Activated naive CD8-positive, alpha-beta T cell treated with anti-CD3 and anti-CD28 coated beads, Interleukin-2, amount 50 U/mL, for 24 hours (primary cell): ENCODE measurements at regions not wholly inside any gene's neighbourhood (a gene's known extent, or its start where the extent isn't known, plus 50 kb on each side); places are given as distances from the start of the nearest gene placed in this dataset.
"Not testable (repeated sequence)": the region's sequence is repeated elsewhere in the genome, so short reads cannot be mapped to it uniquely, and the experiment has no call there.

ENCODE experiments used
- ATAC-seq: fragments of 150-1000 bp; cut with Tn5 transposase; one replicate; pipeline ENCODE4 v1.10.0; 2021
- DNase-seq: peaks from one replicate; pipeline ENCODE4 v3.0.0; 2021
- H3K27ac Mint-ChIP-seq: one replicate; pipeline ENCODE4 v1.8.0; 2021; ENCODE audit warnings: mild to moderate bottlenecking, mixed read lengths
- H3K27me3 Mint-ChIP-seq: one replicate; pipeline ENCODE4 v1.8.0; 2021; ENCODE audit warnings: mixed read lengths
- H3K36me3 Mint-ChIP-seq: one replicate; pipeline ENCODE4 v1.8.0; 2021; ENCODE audit warnings: low read depth, mixed read lengths
- H3K4me1 Mint-ChIP-seq: one replicate; pipeline ENCODE4 v1.8.0; 2021; ENCODE audit warnings: mixed read lengths
- H3K4me3 Mint-ChIP-seq: one replicate; pipeline ENCODE4 v1.8.0; 2021; ENCODE audit warnings: mild to moderate bottlenecking, moderate library complexity, mixed read lengths
- H3K9me3 Mint-ChIP-seq: one replicate; pipeline ENCODE4 v1.8.0; 2021; ENCODE audit warnings: mixed read lengths

DNA sequence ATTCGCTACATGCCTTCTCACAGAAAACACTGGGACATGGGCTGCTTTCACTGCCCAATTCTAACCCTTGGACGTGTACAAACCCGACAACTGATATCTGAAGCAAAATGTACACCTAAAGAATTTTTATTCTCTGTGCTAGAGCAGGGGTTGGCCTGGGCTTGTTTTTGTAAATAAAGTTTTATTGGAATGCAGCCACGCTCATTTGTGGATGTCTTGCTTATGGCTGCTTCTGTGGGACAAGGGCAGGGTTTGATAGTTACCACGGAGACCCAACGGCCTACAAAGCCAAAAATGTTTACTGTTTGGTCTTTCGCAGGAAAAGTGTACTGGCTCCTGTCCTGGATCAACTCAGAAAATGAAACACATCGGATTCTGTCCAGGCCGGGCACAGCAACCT is 58.1 kb upstream of the APCDD1L start:
- no peaks in the 10 kb centered on the region for H3K4me1 Mint-ChIP-seq

DNA sequence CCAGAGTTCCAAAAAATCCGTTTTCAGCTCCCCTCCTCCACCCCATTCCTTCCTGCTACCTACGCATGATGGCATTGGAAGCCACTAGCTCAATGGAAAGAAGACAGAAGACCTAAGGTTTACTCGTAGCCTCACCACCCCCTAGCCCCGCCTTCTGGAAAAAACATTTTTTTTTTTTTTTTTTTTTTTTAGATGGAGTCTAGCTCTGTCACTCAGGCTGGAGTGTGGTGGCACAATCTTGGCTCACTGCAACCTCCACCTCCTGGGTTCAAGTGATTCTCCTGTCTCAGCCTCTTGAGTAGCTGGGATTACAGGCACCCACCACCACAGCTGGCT is 57.2 kb upstream of the APCDD1L start:
- H3K4me3 Mint-ChIP-seq, H3K27me3 Mint-ChIP-seq, H3K4me1 Mint-ChIP-seq, H3K9me3 Mint-ChIP-seq, H3K36me3 Mint-ChIP-seq, ATAC-seq, H3K27ac Mint-ChIP-seq, DNase-seq: not testable (repeated sequence)

More for the DNA sequence above, 58.1 kb upstream of the APCDD1L start:
- Mint-ChIP-seq H3K27ac (no peak overlapping the region), H3K9me3 (no peaks in the 10 kb centered on the region), H3K36me3 (no peaks in the 10 kb centered on the region), H3K27me3 (peaks cover 6% of the 10 kb centered on the region), H3K4me3 (no peak overlapping the region)
- ATAC-seq = no peak
- no peak for DNase-seq

DNA sequence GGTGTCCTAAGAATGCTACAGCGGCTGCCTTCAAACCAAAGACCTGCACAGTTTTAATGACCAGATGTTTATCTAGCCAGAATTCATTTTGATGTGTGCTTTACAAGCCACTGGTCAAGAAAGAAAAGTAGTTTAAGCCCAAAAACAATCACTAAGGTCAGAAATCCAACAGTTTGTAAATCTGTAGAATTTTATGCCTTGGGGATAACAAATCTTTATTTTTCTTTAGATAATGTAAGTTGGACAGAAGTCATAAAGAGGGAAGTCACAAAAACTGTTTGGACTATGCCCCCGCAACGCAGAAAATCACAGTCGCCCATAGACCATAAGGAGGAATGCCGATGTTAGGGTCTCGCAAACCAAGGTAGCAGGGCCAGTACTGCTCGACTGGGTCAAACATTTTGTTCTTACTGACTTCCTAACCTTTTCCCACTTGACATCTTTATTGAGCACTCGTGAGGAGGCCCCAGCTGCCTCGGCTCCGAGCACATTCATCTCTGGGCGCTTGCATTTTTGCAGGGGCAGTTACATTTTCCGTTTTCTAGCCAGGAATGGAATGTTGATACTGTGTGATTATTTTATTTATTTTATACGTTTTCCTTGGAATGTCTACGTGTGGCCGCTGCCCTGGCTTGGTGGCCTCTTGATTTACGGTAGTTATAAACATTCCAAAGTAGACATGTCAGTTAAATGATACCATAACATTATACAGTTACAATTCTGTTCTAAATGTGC is 56.7 kb upstream of the APCDD1L start:
- Mint-ChIP-seq H3K4me3 (no peak overlapping the region), H3K9me3 (no peaks in the 10 kb centered on the region), H3K4me1 (peaks cover 3% of the 10 kb centered on the region), H3K36me3 (no peaks in the 10 kb centered on the region), H3K27ac (no peak overlapping the region), H3K27me3 (peaks cover 2% of the 10 kb centered on the region)
- no peak for DNase-seq
- no peak for ATAC-seq

DNA sequence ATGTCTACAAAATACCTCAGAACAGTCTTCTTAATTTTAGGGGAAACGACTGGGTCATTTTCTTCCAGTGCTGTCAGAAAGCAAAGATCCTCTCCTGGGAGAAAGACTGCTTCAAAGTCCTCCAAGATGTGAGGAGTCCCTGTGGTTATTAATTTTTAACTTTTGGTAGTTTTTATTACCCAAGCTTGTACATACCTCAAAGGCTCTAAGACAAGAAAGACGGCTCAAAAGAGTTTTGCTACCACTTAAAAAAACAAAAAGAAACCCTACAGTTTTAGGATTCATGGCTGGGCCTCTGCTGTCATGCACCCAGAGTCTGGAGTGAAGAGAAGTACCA is 56.1 kb upstream of the APCDD1L start:
- DNase-seq = no peak
- Mint-ChIP-seq H3K4me3 (no peak overlapping the region), H3K27me3 (peaks cover 2% of the 10 kb centered on the region), H3K36me3 (no peaks in the 10 kb centered on the region), H3K4me1 (peaks cover 7% of the 10 kb centered on the region), H3K27ac (no peak overlapping the region), H3K9me3 (no peaks in the 10 kb centered on the region)
- no peak for ATAC-seq

DNA sequence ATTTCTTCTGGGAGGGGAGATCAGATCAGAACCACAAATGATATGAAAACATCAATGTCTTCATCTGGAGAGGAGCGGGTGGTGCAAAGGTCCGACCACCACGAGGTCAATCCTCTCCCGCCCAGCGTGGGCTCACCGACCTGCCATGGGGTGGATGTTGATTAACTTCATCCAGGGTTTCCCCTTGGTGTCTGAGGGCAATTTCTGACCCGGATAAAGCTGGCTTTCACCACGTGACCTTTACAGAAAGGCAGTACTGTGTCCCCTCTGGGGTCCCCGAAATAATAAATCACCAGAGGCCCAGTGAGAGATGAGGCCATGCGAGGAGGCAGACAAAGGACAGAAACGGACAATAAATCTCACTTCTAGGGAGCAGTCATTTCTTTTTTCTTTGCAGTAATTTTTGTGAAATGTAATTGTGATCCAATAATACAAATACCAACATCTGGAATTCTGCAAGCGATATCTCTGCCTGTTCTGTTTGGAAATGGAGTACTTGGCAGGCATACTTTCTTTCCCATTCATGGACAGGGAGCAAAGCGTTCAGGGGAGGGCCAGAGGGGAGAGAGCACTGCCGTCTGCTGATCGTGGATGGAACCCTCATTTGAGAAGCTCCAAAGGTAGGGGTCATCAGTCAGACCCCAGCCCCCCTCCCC is 55.1 kb upstream of the APCDD1L start:
- no peak for ATAC-seq
- H3K4me3 Mint-ChIP-seq = no peak overlapping the region
- peaks cover 7% of the 10 kb centered on the region for H3K4me1 Mint-ChIP-seq
- H3K27me3 Mint-ChIP-seq = peaks cover 2% of the 10 kb centered on the region
- no peaks in the 10 kb centered on the region for H3K9me3 Mint-ChIP-seq
- no peaks in the 10 kb centered on the region for H3K36me3 Mint-ChIP-seq
- no peak overlapping the region for H3K27ac Mint-ChIP-seq
- DNase-seq = no peak

DNA sequence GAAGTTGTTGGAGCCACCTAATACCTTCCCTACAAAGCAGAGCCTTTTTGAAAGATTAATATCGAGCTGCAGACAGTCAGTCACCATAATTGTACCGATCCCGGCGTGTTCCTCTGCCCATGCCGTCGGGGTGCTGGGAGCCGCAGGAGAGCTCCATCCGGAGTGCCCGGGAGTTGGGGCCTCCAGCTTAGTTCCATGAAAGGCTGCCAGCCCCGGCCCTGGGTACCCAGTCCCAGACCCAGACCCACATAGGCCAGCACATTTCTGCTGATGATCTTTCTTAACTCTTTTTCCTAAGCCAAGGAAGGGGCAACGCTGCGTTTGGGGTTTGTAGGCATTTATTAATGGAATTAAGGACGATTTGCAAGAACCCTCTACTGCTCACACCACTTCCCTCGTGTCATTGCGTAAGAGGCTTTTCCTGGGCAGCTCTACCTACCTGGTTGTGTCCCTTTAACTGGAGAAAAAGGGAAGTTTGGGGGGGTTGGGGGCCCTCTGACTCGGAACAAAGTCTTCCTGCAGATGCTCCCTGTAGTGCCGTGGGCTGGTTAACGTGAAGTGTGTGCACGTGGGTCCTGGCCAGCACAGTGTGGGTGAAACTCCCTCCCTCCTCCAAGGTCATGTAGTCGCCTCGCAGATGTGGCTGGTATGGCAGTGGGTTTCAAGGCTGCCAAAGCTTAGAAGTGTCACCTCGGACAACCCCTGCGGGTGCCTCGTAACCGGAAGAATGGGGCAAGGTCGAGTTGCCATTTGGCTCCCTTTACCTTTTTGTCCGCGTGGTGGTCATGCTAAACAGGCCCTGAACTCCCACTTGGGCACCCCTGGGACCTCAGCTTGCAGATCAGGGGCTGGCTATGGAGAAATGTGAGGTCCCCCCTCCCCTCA is 54.3 kb upstream of the APCDD1L start:
- DNase-seq (no peak), ATAC-seq (no peak)
- H3K27ac Mint-ChIP-seq = no peak overlapping the region
- no peak overlapping the region for H3K4me3 Mint-ChIP-seq
- peaks cover 2% of the 10 kb centered on the region for H3K27me3 Mint-ChIP-seq
- H3K36me3 Mint-ChIP-seq = no peaks in the 10 kb centered on the region
- no peaks in the 10 kb centered on the region for H3K9me3 Mint-ChIP-seq
- H3K4me1 Mint-ChIP-seq = peaks cover 7% of the 10 kb centered on the region

DNA sequence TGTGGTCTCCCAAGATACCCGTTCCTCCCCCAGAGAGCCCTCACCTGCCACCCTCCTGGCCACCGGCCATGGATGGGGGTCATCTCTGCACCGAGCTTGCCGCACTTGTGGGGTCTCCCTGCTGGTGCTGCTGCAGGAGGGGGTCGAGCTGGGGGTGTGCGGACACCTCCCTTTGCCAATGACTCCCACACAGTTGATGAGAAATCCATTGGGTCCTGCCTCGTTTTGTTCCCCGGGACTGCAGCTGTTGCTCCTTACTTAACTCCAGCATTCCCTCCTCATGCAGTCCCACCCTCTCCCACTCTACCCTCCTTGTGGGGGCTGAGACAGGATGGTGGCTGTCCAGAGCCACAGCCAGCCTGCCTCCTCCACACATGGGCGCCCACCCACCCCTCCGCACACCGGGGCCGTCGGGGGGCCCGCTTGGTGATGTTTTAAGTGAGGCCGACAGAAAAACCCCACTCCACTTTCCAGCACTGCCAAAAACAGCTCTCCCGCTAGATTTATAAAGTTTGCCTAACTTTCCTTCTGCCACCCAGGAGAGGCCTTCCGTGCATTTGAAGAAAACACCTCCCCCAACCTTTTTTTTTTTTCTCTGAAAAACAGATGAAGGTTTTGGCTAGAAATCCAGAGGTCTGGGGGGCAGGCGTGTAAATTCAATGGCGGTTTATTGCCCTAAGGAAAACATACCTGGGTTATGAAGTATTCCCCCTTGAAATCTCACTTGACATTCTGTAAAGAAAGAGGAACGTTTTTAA is 53.5 kb upstream of the APCDD1L start:
- Mint-ChIP-seq H3K4me1 (peaks cover 7% of the 10 kb centered on the region), H3K9me3 (peaks cover 1% of the 10 kb centered on the region)
- no peak for DNase-seq

DNA sequence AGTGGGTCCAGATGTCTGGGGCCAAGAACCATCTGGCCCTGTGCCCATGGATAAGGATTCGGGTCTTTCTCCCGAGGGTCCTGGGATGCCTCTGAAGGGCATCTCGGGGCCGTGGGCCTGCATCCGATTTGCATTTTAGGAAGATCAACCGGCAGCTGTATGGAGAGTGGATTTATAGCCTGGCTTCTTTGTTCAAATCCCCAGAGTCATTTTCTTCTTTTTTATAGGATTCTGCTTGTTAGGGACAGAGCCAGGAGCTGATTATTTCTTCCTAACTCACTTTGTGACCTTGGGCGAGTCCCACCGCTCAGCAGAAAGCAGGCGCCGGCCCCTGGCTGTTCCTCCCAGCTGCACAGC is 52.9 kb upstream of the APCDD1L start:
- ATAC-seq = no peak
- H3K27me3 Mint-ChIP-seq = peaks cover 2% of the 10 kb centered on the region
- H3K27ac Mint-ChIP-seq = no peak overlapping the region
- H3K4me3 Mint-ChIP-seq = no peak overlapping the region
- no peaks in the 10 kb centered on the region for H3K36me3 Mint-ChIP-seq
- no peak for DNase-seq
- peaks cover 5% of the 10 kb centered on the region for H3K9me3 Mint-ChIP-seq
- H3K4me1 Mint-ChIP-seq = peaks cover 7% of the 10 kb centered on the region

More for the DNA sequence above, 53.5 kb upstream of the APCDD1L start:
- H3K36me3 Mint-ChIP-seq = no peaks in the 10 kb centered on the region
- H3K4me3 Mint-ChIP-seq = no peak overlapping the region
- H3K27me3 Mint-ChIP-seq = peaks cover 2% of the 10 kb centered on the region
- no peak overlapping the region for H3K27ac Mint-ChIP-seq
- ATAC-seq = no peak

DNA sequence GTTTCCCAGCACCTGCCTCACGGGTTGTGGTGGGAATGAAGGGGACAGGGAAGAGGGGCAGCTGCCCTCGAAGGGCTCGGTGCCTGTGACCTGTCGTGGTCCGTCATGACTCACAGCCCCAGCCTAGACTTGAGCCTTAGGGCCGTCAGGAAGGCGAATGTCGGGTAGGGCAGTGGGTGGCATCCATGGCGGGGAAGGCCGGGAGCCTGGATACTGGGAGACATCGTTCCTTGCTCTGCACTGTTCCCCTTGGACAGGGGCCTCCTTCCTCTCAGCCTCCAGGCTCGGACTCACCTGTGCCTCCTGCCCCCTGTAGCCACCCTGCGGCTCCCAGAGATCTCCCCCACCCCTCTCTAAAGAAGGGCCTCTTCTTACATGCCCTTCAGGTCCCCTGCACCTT is 52.2 kb upstream of the APCDD1L start:
- Mint-ChIP-seq H3K36me3 (no peaks in the 10 kb centered on the region), H3K9me3 (peaks cover 5% of the 10 kb centered on the region), H3K4me1 (peaks cover 7% of the 10 kb centered on the region), H3K4me3 (no peak overlapping the region), H3K27ac (no peak overlapping the region), H3K27me3 (peaks cover 2% of the 10 kb centered on the region)
- no peak for ATAC-seq
- DNase-seq = no peak

DNA sequence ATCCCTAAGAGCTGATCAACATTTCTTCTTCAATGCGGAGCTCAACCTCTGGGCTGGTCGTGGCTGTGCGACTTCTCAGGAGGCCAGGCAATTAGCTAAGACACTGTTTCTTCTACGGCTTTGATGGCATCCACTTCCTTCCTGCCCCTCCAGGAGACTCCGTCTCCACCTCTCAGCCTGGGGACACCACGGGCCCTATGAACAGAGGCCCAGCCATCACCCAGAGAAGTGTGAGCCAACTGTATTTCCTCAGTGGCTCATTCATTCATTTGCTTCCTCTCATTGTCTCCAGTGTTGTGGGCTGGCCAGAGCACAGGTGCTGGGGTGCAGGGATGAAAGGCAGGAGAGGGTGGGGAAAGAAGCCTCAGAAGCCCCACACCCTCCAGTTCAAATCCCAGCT is 51.8 kb upstream of the APCDD1L start:
- no peak overlapping the region for H3K27ac Mint-ChIP-seq
- no peaks in the 10 kb centered on the region for H3K36me3 Mint-ChIP-seq
- H3K27me3 Mint-ChIP-seq = peaks cover 2% of the 10 kb centered on the region
- peak; percentile 15 for ATAC-seq
- peaks cover 7% of the 10 kb centered on the region for H3K4me1 Mint-ChIP-seq
- DNase-seq = no peak
- no peak overlapping the region for H3K4me3 Mint-ChIP-seq
- peaks cover 5% of the 10 kb centered on the region for H3K9me3 Mint-ChIP-seq

DNA sequence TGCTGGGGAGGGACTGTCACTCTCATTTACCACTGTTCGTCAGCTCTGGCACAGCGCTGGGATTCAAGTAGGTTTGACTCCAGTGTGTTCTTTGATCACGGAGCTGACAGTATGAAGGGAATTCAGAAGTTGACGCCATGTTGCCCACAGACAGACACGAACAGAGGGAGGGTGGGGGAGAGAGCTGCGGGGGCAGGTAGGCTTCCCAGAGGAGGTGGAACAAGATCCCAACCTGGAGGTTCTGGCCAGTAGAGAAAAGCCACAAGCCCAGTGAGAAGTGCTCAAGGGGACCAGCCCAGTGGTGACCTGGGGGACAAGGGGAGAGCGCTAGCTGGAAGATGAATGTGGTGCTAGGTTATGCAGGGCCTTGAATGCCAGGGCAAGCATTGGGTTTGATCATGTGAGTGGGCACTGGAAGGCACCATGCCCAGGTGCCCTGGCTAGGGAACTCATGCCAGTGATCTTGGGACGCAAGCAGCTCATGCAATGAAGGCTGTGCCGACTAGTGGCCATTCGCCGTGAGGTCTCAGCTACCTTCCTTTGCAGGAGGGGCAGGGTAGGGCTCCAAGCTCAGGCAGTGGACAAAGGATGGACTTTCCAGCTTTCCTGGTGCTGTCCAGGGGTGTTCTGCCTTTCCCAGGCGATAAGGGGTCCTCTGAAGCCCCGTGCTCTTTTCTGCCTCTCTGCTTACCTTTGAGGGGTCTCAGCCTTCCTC is 50.4 kb upstream of the APCDD1L start:
- Mint-ChIP-seq H3K27me3 (no peaks in the 10 kb centered on the region), H3K4me1 (peaks cover 7% of the 10 kb centered on the region), H3K36me3 (no peaks in the 10 kb centered on the region), H3K27ac (no peak overlapping the region), H3K4me3 (no peak overlapping the region), H3K9me3 (peaks cover 5% of the 10 kb centered on the region)
- no peak for DNase-seq
- ATAC-seq = no peak
